DND-41 (cell line): ENCODE measurements at regions not wholly inside any gene's neighbourhood (a gene's known extent, or its start where the extent isn't known, plus 50 kb on each side); places are given as distances from the start of the nearest gene placed in this dataset.

ENCODE experiments used
- ATAC-seq: fragments of 200-7000 bp; cut with Tn5 transposase; 3 replicates; pipeline ENCODE4 v1.9.1; 2021; ENCODE audit warnings: low read depth; ENCODE audit not compliant: insufficient read depth
- DNase-seq: peaks from one replicate; pipeline ENCODE4 v3.0.0-alpha.2; 2020
- H2AFZ ChIP-seq: 2 replicates; pipeline ENCODE4 v1.6.0; 2012; ENCODE audit warnings: low read depth, low read length
- H3K27ac ChIP-seq: 2 replicates; pipeline ENCODE4 v1.5.1; 2012; ENCODE audit warnings: low read length, inconsistent platforms
- H3K27me3 ChIP-seq: fragments of 200-600 bp; sonication (generic); 2 replicates; pipeline ENCODE4 v1.6.0; 2012; ENCODE audit warnings: low read length, mild to moderate bottlenecking, inconsistent platforms; ENCODE audit not compliant: insufficient read depth, poor library complexity
- H3K36me3 ChIP-seq: 2 replicates; pipeline ENCODE4 v1.5.1; 2012; ENCODE audit warnings: low read length, inconsistent platforms; ENCODE audit not compliant: insufficient read depth
- H3K4me1 ChIP-seq: 2 replicates; pipeline ENCODE4 v1.5.1; 2012; ENCODE audit warnings: mild to moderate bottlenecking, low read length; ENCODE audit not compliant: insufficient read depth
- H3K4me2 ChIP-seq: 2 replicates; pipeline ENCODE4 v1.6.0; 2012; ENCODE audit warnings: mild to moderate bottlenecking, moderate library complexity, low read length, inconsistent platforms; ENCODE audit not compliant: insufficient read depth
- H3K4me3 ChIP-seq, 2 experiments: fragments of 200-600 bp in 1 of 2; shearing (Covaris generic) in 1 of 2; 2 replicates each; pipeline ENCODE4 v1.5.1; 2012 to 2016; ENCODE audit warnings: inconsistent platforms in 2 of 2, low read length in 2 of 2, mild to moderate bottlenecking in 2 of 2, low read depth in 1 of 2, moderate library complexity in 1 of 2
- H3K79me2 ChIP-seq: 2 replicates; pipeline ENCODE4 v1.6.0; 2012; ENCODE audit warnings: low read length, inconsistent platforms; ENCODE audit not compliant: insufficient read depth
- H3K9ac ChIP-seq: 2 replicates; pipeline ENCODE4 v1.6.0; 2012; ENCODE audit warnings: low read depth, mild to moderate bottlenecking, inconsistent platforms, low read length, moderate library complexity
- H3K9me3 ChIP-seq: 2 replicates; pipeline ENCODE4 v1.5.1; 2012; ENCODE audit warnings: low read length, moderate library complexity, mild to moderate bottlenecking, inconsistent platforms; ENCODE audit not compliant: insufficient read depth, severe bottlenecking
- H4K20me1 ChIP-seq: 2 replicates; pipeline ENCODE4 v1.6.0; 2012; ENCODE audit warnings: low read length; ENCODE audit not compliant: insufficient read depth
- EZH2 ChIP-seq: IDR thresholded peaks from 3 replicates; pipeline ENCODE4 v1.6.1; 2012; ENCODE audit warnings: borderline replicate concordance, low read depth, mild to moderate bottlenecking, moderate library complexity, low read length, inconsistent platforms; ENCODE audit not compliant: severe bottlenecking
- TF ChIP-seq, protein P1 (sequence below): IDR thresholded peaks from 2 replicates; pipeline ENCODE4 v1.5.1; 2012; ENCODE audit warnings: borderline replicate concordance, low read length, moderate library complexity, mild to moderate bottlenecking; ENCODE audit not compliant: poor library complexity, severe bottlenecking; ENCODE audit errors: extremely low read depth

DNA sequence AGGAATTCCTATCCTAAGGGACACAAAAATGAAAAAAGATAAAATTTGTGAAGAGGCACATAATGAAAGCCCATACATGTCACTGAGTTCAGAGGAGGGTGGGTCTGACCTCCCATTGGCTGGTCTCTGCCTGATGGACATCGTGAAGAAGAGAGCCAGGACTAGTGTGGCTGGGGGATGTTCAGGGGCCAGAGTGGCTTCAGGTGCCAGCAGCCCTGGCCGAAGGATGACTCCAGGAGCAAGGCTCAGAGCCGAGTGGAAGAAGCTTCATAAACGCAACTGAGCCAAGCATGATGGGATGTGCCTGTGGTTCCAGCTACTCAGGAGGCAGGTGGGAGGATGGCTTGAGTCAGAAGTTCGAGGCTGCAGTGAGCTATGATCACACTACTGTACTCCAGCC is 56.9 kb upstream of the ATP5PO start:
- H3K9ac ChIP-seq, result no peak overlapping the region
- no peak overlapping the region for H2AFZ ChIP-seq
- no peak overlapping the region for H3K4me3 ChIP-seq
- DNase-seq (no peak), ATAC-seq (no peak)
- H3K27me3 ChIP-seq, result no peaks in the 10 kb centered on the region
- TF ChIP-seq, protein P1, sequence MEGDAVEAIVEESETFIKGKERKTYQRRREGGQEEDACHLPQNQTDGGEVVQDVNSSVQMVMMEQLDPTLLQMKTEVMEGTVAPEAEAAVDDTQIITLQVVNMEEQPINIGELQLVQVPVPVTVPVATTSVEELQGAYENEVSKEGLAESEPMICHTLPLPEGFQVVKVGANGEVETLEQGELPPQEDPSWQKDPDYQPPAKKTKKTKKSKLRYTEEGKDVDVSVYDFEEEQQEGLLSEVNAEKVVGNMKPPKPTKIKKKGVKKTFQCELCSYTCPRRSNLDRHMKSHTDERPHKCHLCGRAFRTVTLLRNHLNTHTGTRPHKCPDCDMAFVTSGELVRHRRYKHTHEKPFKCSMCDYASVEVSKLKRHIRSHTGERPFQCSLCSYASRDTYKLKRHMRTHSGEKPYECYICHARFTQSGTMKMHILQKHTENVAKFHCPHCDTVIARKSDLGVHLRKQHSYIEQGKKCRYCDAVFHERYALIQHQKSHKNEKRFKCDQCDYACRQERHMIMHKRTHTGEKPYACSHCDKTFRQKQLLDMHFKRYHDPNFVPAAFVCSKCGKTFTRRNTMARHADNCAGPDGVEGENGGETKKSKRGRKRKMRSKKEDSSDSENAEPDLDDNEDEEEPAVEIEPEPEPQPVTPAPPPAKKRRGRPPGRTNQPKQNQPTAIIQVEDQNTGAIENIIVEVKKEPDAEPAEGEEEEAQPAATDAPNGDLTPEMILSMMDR, result no peak
- no peak for TF ChIP-seq EZH2
- H3K79me2 ChIP-seq, result peaks cover 7% of the 10 kb centered on the region
- H3K36me3 ChIP-seq, result peaks cover 40% of the 10 kb centered on the region
- no peaks in the 10 kb centered on the region for H4K20me1 ChIP-seq
- peak overlapping the region; percentile 24; the same call in 1 of the 2 replicates for H3K27ac ChIP-seq
- no peaks in the 10 kb centered on the region for H3K9me3 ChIP-seq
- no peak overlapping the region for H3K4me2 ChIP-seq
- peaks cover 57% of the 10 kb centered on the region for H3K4me1 ChIP-seq

DNA sequence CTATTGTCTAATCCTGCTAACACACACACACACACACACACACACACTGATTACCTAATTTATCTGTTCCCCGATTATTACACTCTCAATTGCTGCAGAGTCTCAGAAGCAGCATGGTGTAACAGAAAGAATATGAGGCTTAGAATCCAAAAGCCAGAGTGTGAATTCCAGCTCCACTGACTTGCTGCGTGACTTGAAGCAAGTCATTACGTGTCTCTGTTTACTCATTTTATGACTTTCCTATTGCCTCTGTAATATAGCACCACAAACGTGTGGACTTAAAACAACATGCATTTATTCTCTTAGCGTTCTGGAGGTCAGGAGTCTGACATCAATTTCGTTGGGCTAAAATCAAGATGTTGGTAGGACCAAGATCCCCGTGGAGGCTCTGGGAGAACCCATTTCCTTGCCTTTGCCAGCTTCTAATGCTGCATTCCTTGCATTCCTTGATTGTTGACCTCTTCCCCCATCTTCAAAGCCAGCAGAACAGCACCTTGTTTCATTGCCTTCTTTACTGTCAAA is 55.9 kb upstream of the ATP5PO start:
- peaks cover 47% of the 10 kb centered on the region for H3K36me3 ChIP-seq
- H2AFZ ChIP-seq, result no peak overlapping the region
- DNase-seq (no peak), ATAC-seq (no peak)
- TF ChIP-seq EZH2, result no peak
- TF ChIP-seq, protein P1, result no peak
- H3K4me1 ChIP-seq, result peaks cover 48% of the 10 kb centered on the region
- H3K79me2 ChIP-seq, result peaks cover 9% of the 10 kb centered on the region
- no peak overlapping the region for H3K4me2 ChIP-seq
- no peaks in the 10 kb centered on the region for H3K27me3 ChIP-seq
- H3K4me3 ChIP-seq, result no peak overlapping the region
- H3K9ac ChIP-seq, result no peak overlapping the region
- peak overlapping the region; percentile 57 for H3K27ac ChIP-seq
- no peaks in the 10 kb centered on the region for H3K9me3 ChIP-seq
- no peaks in the 10 kb centered on the region for H4K20me1 ChIP-seq

DNA sequence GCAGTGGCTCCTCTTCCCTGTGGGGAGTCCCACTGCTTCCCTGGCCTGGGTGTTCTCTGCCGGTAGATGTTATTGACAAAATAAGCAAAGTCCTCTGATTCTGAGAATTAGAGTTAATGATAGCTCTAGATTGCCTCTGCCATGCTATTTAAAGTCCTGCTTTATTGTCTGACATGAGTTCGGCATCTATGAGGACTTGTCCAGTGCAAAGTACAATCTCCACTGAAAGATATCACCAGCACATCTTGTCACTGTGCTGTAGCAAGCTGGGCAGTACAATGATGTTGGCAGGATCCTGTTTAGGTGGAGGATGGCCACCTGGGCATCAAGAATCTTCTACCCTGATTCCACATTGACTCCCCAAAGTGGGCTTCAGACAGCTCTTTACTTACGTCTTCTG is 54.0 kb upstream of the ATP5PO start:
- no peak overlapping the region for H2AFZ ChIP-seq
- H3K27me3 ChIP-seq, result no peaks in the 10 kb centered on the region
- no peak overlapping the region for H3K27ac ChIP-seq
- TF ChIP-seq, protein P1, result no peak
- H3K9me3 ChIP-seq, result no peaks in the 10 kb centered on the region
- no peak overlapping the region for H3K4me3 ChIP-seq
- H3K4me1 ChIP-seq, result peaks cover 28% of the 10 kb centered on the region
- H3K79me2 ChIP-seq, result peaks cover 20% of the 10 kb centered on the region
- H4K20me1 ChIP-seq, result no peaks in the 10 kb centered on the region
- H3K4me2 ChIP-seq, result no peak overlapping the region
- ATAC-seq (no peak), DNase-seq (no peak)
- peaks cover 51% of the 10 kb centered on the region for H3K36me3 ChIP-seq
- no peak overlapping the region for H3K9ac ChIP-seq

DNA sequence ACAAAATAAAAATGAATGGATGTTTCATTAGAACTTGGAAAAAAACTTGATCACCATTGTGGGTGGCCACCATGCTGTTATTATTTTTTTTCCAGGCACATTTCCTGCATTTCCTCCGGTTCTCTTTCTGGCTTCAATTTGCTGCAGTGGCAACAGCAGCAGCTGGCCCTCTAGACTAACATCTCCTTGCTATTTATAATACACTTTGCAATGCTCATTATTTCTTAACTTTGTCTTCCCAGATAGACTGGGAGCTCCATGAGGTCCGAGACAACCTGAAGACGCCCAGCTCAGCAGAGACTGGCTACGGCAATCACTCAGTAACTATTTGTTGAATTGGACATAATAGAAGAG is 53.4 kb upstream of the ATP5PO start:
- no peak for ATAC-seq
- Histone ChIP-seq H3K79me2 (peaks cover 24% of the 10 kb centered on the region), H3K27ac (no peak overlapping the region), H4K20me1 (no peaks in the 10 kb centered on the region), H3K36me3 (peaks cover 56% of the 10 kb centered on the region), H3K27me3 (no peaks in the 10 kb centered on the region), H2AFZ (no peak overlapping the region), H3K4me1 (peaks cover 22% of the 10 kb centered on the region), H3K4me3 (no peak overlapping the region), H3K9ac (no peak overlapping the region), H3K4me2 (no peak overlapping the region), H3K9me3 (no peaks in the 10 kb centered on the region)
- TF ChIP-seq, protein P1, result no peak
- TF ChIP-seq EZH2, result no peak
- no peak for DNase-seq
